Neural progenitor cell (in vitro differentiated cells): ENCODE measurements at regions not wholly inside any gene's neighbourhood (a gene's known extent, or its start where the extent isn't known, plus 50 kb on each side); places are given as distances from the start of the nearest gene placed in this dataset.

Source experiments
- DNase-seq: peaks from one replicate; pipeline ENCODE4 v3.0.0-alpha.2; 2016; ENCODE audit warnings: low spot score
- H2AFZ ChIP-seq: fragments of 200-600 bp; sonication (generic); replicated peaks from 2 replicates; pipeline ENCODE4 v1.6.1; 2016; ENCODE audit warnings: antibody characterized with exemption
- H3F3A ChIP-seq: fragments of 200-600 bp; sonication (generic); 2 replicates; pipeline ENCODE4 v1.6.1; 2016; ENCODE audit warnings: antibody characterized with exemption, low read depth
- H3K27ac ChIP-seq: fragments of 200-600 bp; sonication (generic); 2 replicates; pipeline ENCODE4 v1.5.1; 2016; ENCODE audit warnings: mild to moderate bottlenecking
- H3K27me3 ChIP-seq: fragments of 200-600 bp; sonication (generic); 2 replicates; pipeline ENCODE4 v1.6.1; 2016; ENCODE audit warnings: mild to moderate bottlenecking, moderate library complexity
- H3K36me3 ChIP-seq: fragments of 200-600 bp; sonication (generic); 2 replicates; pipeline ENCODE4 v1.5.1; 2016
- H3K4me1 ChIP-seq: fragments of 200-600 bp; sonication (generic); 2 replicates; pipeline ENCODE4 v1.6.1; 2016; ENCODE audit warnings: mixed run types
- H3K4me2 ChIP-seq: fragments of 200-600 bp; sonication (generic); 2 replicates; pipeline ENCODE4 v1.6.1; 2016
- H3K4me3 ChIP-seq: fragments of 200-600 bp; sonication (generic); 2 replicates; pipeline ENCODE4 v1.5.1; 2016
- H3K79me2 ChIP-seq: fragments of 200-600 bp; sonication (generic); 2 replicates; pipeline ENCODE4 v1.6.1; 2016; ENCODE audit warnings: low read depth
- H3K9ac ChIP-seq: fragments of 200-600 bp; sonication (generic); 2 replicates; pipeline ENCODE4 v1.6.1; 2016
- H3K9me3 ChIP-seq: fragments of 200-600 bp; sonication (generic); 2 replicates; pipeline ENCODE4 v1.5.1; 2016; ENCODE audit warnings: low read depth
- H4K20me1 ChIP-seq: fragments of 200-600 bp; sonication (generic); 2 replicates; pipeline ENCODE4 v1.6.1; 2016; ENCODE audit warnings: low read depth
- H3K27ac Mint-ChIP-seq: 3 replicates; pipeline ENCODE4 v1.8.0; 2021; ENCODE audit warnings: mixed read lengths
- H3K27me3 Mint-ChIP-seq: 2 replicates; pipeline ENCODE4 v1.8.0; 2022; ENCODE audit warnings: low read depth, mild to moderate bottlenecking, inconsistent platforms, moderate library complexity, mixed read lengths; ENCODE audit not compliant: insufficient read depth
- H3K36me3 Mint-ChIP-seq: 3 replicates; pipeline ENCODE4 v1.8.0; 2021; ENCODE audit warnings: mixed read lengths
- H3K4me1 Mint-ChIP-seq: 3 replicates; pipeline ENCODE4 v1.8.0; 2021; ENCODE audit warnings: mixed read lengths
- H3K4me3 Mint-ChIP-seq: 3 replicates; pipeline ENCODE4 v1.8.0; 2021; ENCODE audit warnings: mild to moderate bottlenecking, moderate library complexity, mixed read lengths
- H3K9me3 Mint-ChIP-seq: 3 replicates; pipeline ENCODE4 v1.8.0; 2020; ENCODE audit warnings: mixed read lengths
- CTCF ChIP-seq: fragments of 200-600 bp; sonication (generic); IDR thresholded peaks from 2 replicates; pipeline ENCODE4 v1.5.1; 2017; ENCODE audit warnings: antibody characterized with exemption, mild to moderate bottlenecking
- EZH2 ChIP-seq: fragments of 200-600 bp; sonication (generic); IDR thresholded peaks from 2 replicates; pipeline ENCODE4 v1.6.1; 2017; ENCODE audit warnings: antibody characterized with exemption, mild to moderate bottlenecking, moderate library complexity
- EZH2phosphoT487 ChIP-seq: fragments of 200-600 bp; sonication (generic); IDR thresholded peaks from 2 replicates; pipeline ENCODE4 v1.6.1; 2017; ENCODE audit warnings: antibody characterized with exemption

GRCh38 chr16:35745191-35745590, 2285.8 kb downstream of the TP53TG3F start:
- Mint-ChIP-seq H3K4me1 (no peaks in the 10 kb centered on the region), H3K9me3 (peaks cover 56% of the 10 kb centered on the region), H3K27ac (no peak overlapping the region), H3K4me3 (no peak overlapping the region), H3K36me3 (no peaks in the 10 kb centered on the region), H3K27me3 (peaks cover 8% of the 10 kb centered on the region)
- Histone ChIP-seq H3K36me3 (no peaks in the 10 kb centered on the region), H3K79me2 (no peaks in the 10 kb centered on the region), H4K20me1 (no peaks in the 10 kb centered on the region), H3K4me2 (no peak overlapping the region), H3K4me3 (no peak overlapping the region), H3K9me3 (peaks cover 3% of the 10 kb centered on the region), H2AFZ (no peak overlapping the region), H3K27me3 (no peaks in the 10 kb centered on the region), H3K4me1 (no peaks in the 10 kb centered on the region), H3F3A (no peaks in the 10 kb centered on the region), H3K9ac (no peak overlapping the region), H3K27ac (no peak overlapping the region)
- no peak for TF ChIP-seq CTCF
- TF ChIP-seq EZH2phosphoT487 = no peak
- TF ChIP-seq EZH2 = no peak
- DNase-seq = no peak

- Histone ChIP-seq H3K4me1 (no peaks in the 10 kb centered on the region), H3K4me3 (no peak overlapping the region), H3K79me2 (no peaks in the 10 kb centered on the region), H3K36me3 (no peaks in the 10 kb centered on the region), H4K20me1 (no peaks in the 10 kb centered on the region), H2AFZ (no peak overlapping the region), H3K9ac (no peak overlapping the region), H3K27ac (no peak overlapping the region), H3K4me2 (no peak overlapping the region), H3K27me3 (no peaks in the 10 kb centered on the region), H3K9me3 (peaks cover 3% of the 10 kb centered on the region), H3F3A (no peaks in the 10 kb centered on the region)
- Mint-ChIP-seq H3K4me3 (no peak overlapping the region), H3K9me3 (peaks cover 55% of the 10 kb centered on the region), H3K27me3 (peaks cover 8% of the 10 kb centered on the region), H3K4me1 (no peaks in the 10 kb centered on the region), H3K36me3 (no peaks in the 10 kb centered on the region), H3K27ac (no peak overlapping the region)
- TF ChIP-seq EZH2 (no peak), EZH2phosphoT487 (no peak), CTCF (no peak)
- no peak for DNase-seq
Observed at GRCh38 chr16:35745821-35746248, 2286.4 kb downstream of the TP53TG3F start.

- TF ChIP-seq EZH2phosphoT487 = no peak
- no peak for TF ChIP-seq CTCF
- no peak for TF ChIP-seq EZH2
- Mint-ChIP-seq H3K27ac (no peak overlapping the region), H3K36me3 (no peaks in the 10 kb centered on the region), H3K9me3 (peaks cover 50% of the 10 kb centered on the region), H3K4me3 (no peak overlapping the region), H3K27me3 (peaks cover 4% of the 10 kb centered on the region), H3K4me1 (no peaks in the 10 kb centered on the region)
- no peaks in the 10 kb centered on the region for H3F3A ChIP-seq
- no peaks in the 10 kb centered on the region for H4K20me1 ChIP-seq
- no peaks in the 10 kb centered on the region for H3K79me2 ChIP-seq
- H3K9me3 ChIP-seq = peaks cover 3% of the 10 kb centered on the region
- H3K4me1 ChIP-seq = no peaks in the 10 kb centered on the region
- H2AFZ ChIP-seq = no peak overlapping the region
- no peak overlapping the region for H3K9ac ChIP-seq
- H3K27me3 ChIP-seq = no peaks in the 10 kb centered on the region
- H3K4me3 ChIP-seq = no peak overlapping the region
- DNase-seq = no peak
- no peaks in the 10 kb centered on the region for H3K36me3 ChIP-seq
- no peak overlapping the region for H3K4me2 ChIP-seq
- H3K27ac ChIP-seq = no peak overlapping the region
Observed at GRCh38 chr16:35746281-35746962, 2287.0 kb downstream of the TP53TG3F start.
